Naive B cell (primary cell): ENCODE measurements at regions not wholly inside any gene's neighbourhood (a gene's known extent, or its start where the extent isn't known, plus 50 kb on each side); places are given as distances from the start of the nearest gene placed in this dataset.

Source experiments
- ATAC-seq, 2 donors: fragments of 150-1000 bp; cut with Tn5 transposase; 2 replicates each; pipeline ENCODE4 v1.10.0; 2021; ENCODE audit warnings: low read depth in 2 of 2, mild to moderate bottlenecking in 2 of 2, moderate library complexity in 2 of 2
- DNase-seq: peaks from one replicate; pipeline ENCODE4 v3.0.0; 2022
- H3K27ac Mint-ChIP-seq, 6 donors: one replicate each; pipeline ENCODE4 v1.8.0; 2020 to 2022; ENCODE audit warnings: mild to moderate bottlenecking in 6 of 6, mixed read lengths in 6 of 6, moderate library complexity in 5 of 6, inconsistent platforms in 2 of 6
- H3K27me3 Mint-ChIP-seq, 3 donors: one replicate each; pipeline ENCODE4 v1.8.0; 2021 to 2022; ENCODE audit warnings: mixed read lengths in 3 of 3, mild to moderate bottlenecking in 1 of 3
- H3K36me3 Mint-ChIP-seq, 2 donors: one replicate each; pipeline ENCODE4 v1.8.0; 2020 to 2022; ENCODE audit warnings: mixed read lengths in 2 of 2, inconsistent platforms in 1 of 2, mild to moderate bottlenecking in 1 of 2
- H3K4me1 Mint-ChIP-seq, 3 donors: one replicate each; pipeline ENCODE4 v1.8.0; 2020 to 2022; ENCODE audit warnings: mixed read lengths in 3 of 3, inconsistent platforms in 1 of 3, mild to moderate bottlenecking in 1 of 3, moderate library complexity in 1 of 3
- H3K4me3 Mint-ChIP-seq, 8 donors: one replicate each; pipeline ENCODE4 v1.8.0; 2020 to 2022; ENCODE audit warnings: mild to moderate bottlenecking in 8 of 8, mixed read lengths in 8 of 8, moderate library complexity in 8 of 8, inconsistent platforms in 2 of 8
- H3K9me3 Mint-ChIP-seq, 7 donors: one replicate each; pipeline ENCODE4 v1.8.0; 2020 to 2022; ENCODE audit warnings: mixed read lengths in 7 of 7, mild to moderate bottlenecking in 5 of 7, inconsistent platforms in 2 of 7, moderate library complexity in 1 of 7

GRCh38 chr6:62492192-62492822, 206.3 kb upstream of the KHDRBS2 start:
- peaks cover 5 to 9% (median 6%) of the 10 kb centered on the region in 3 donors for H3K27me3 Mint-ChIP-seq
- H3K27ac Mint-ChIP-seq = peak overlapping the region in 1 of 6 donors; percentile 8
- H3K9me3 Mint-ChIP-seq = peaks cover 7 to 25% (median 14%) of the 10 kb centered on the region in 7 donors
- peaks cover 0 to 27% of the 10 kb centered on the region in 2 donors for H3K36me3 Mint-ChIP-seq
- H3K4me1 Mint-ChIP-seq = no peaks in the 10 kb centered on the region
- H3K4me3 Mint-ChIP-seq = no peak overlapping the region
- no peak for ATAC-seq
- DNase-seq = no peak

- no peak overlapping the region for H3K27ac Mint-ChIP-seq
- H3K36me3 Mint-ChIP-seq = no peaks in the 10 kb centered on the region
- H3K4me3 Mint-ChIP-seq = no peak overlapping the region
- H3K27me3 Mint-ChIP-seq = no peaks in the 10 kb centered on the region
- H3K4me1 Mint-ChIP-seq = no peaks in the 10 kb centered on the region
- no peak for DNase-seq
- H3K9me3 Mint-ChIP-seq = no peaks in the 10 kb centered on the region
- no peak for ATAC-seq
Observed at GRCh38 chr6:62480544-62480943, 194.5 kb upstream of the KHDRBS2 start.

- Mint-ChIP-seq H3K27ac (no peak overlapping the region), H3K9me3 (peaks cover 0 to 5% (median 0%) of the 10 kb centered on the region in 7 donors), H3K4me1 (no peaks in the 10 kb centered on the region), H3K4me3 (no peak overlapping the region), H3K36me3 (no peaks in the 10 kb centered on the region), H3K27me3 (no peaks in the 10 kb centered on the region)
- DNase-seq (no peak), ATAC-seq (no peak)
Observed at GRCh38 chr6:62479697-62480220, 193.7 kb upstream of the KHDRBS2 start.

- Mint-ChIP-seq H3K4me3 (peak overlapping the region in 1 of 8 donors; percentile 66), H3K27ac (no peak overlapping the region), H3K27me3 (peaks cover 0 to 5% (median 0%) of the 10 kb centered on the region in 3 donors), H3K4me1 (no peaks in the 10 kb centered on the region), H3K36me3 (no peaks in the 10 kb centered on the region), H3K9me3 (peaks cover 0 to 6% (median 0%) of the 10 kb centered on the region in 7 donors)
- DNase-seq (no peak), ATAC-seq (no peak)
Observed at GRCh38 chr6:62474793-62475192, 188.8 kb upstream of the KHDRBS2 start.

DNA sequence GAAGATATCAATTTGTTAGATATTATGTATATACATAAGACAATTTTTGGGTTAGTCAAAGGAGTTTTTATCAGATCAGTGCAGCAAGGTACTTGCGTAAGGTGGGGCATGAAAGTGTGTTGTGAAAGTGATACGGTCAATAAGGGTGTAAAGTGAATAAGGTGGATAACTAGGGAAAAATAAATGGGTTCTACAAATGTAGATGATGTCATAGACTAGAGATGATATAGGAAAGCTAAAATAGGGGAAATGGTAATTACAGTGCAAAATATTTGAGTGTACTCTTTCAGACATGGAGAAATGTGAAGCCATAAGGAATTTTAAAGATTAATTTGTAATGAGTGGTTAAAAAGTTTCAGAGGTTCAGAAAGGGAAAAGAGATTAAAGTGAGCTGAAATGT, 180.6 kb upstream of the KHDRBS2 start:
- Mint-ChIP-seq H3K4me3 (no peak overlapping the region), H3K9me3 (peaks cover 0 to 3% (median 0%) of the 10 kb centered on the region in 7 donors), H3K27ac (peak overlapping the region in 1 of 6 donors; percentile 12), H3K27me3 (peaks cover 0 to 4% (median 0%) of the 10 kb centered on the region in 3 donors), H3K36me3 (no peaks in the 10 kb centered on the region), H3K4me1 (no peaks in the 10 kb centered on the region)
- ATAC-seq (no peak), DNase-seq (no peak)

DNA sequence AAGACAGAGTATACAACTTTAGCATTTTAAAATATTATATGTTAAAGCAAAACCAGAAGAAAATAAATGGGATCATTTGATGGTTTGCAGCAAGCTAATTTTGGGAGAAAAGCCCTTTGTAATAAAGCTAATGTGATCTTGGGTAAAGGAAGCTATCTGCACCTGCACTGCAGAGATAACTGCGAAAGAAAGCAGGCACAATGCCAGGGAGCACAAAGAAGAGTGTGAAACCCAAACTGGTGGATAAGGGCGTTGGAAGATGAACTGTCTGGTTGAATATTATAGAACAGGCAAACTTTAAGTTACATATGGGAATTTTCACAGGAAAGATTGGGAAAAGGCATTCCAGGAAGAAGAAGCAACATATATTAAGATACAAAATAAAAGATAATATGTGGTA, 179.2 kb upstream of the KHDRBS2 start:
- Mint-ChIP-seq H3K36me3 (no peaks in the 10 kb centered on the region), H3K4me3 (no peak overlapping the region), H3K4me1 (no peaks in the 10 kb centered on the region), H3K9me3 (peaks cover 0 to 3% (median 0%) of the 10 kb centered on the region in 7 donors), H3K27me3 (peaks cover 0 to 4% (median 0%) of the 10 kb centered on the region in 3 donors), H3K27ac (no peak overlapping the region)
- no peak for ATAC-seq
- DNase-seq = no peak

DNA sequence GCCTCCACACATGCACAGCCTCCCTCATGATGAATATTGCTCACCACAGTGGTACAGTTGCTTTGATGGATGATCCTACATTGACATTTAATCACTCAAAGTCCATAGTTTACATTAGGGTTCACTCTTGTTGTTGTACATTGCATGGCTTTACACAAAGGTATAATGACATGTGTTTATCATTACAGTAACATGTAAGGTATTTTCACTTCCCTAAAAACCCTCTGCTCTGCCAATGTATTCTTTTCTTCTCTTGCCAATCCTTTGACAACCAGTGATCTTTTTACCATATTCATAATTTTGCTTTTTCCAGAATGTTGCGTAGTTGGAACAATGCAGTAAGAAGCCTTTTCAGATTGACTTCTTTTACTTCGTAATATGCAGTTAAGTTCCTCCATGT, 166.6 kb upstream of the KHDRBS2 start:
- DNase-seq (no peak), ATAC-seq (peak; percentile 70 to 74)
- H3K27ac Mint-ChIP-seq = no peak overlapping the region
- H3K9me3 Mint-ChIP-seq = peaks cover 0 to 2% (median 0%) of the 10 kb centered on the region in 7 donors
- H3K4me3 Mint-ChIP-seq = no peak overlapping the region
- peaks cover 0 to 3% (median 0%) of the 10 kb centered on the region in 3 donors for H3K27me3 Mint-ChIP-seq
- no peaks in the 10 kb centered on the region for H3K36me3 Mint-ChIP-seq
- H3K4me1 Mint-ChIP-seq = peaks cover 0 to 12% (median 10%) of the 10 kb centered on the region in 3 donors

GRCh38 chr6:62446647-62447316, 160.8 kb upstream of the KHDRBS2 start:
- Mint-ChIP-seq H3K27me3 (no peaks in the 10 kb centered on the region), H3K4me3 (peak overlapping the region in 1 of 8 donors; percentile 34), H3K4me1 (peaks cover 5 to 22% (median 18%) of the 10 kb centered on the region in 3 donors), H3K36me3 (no peaks in the 10 kb centered on the region), H3K9me3 (peaks cover 0 to 3% (median 0%) of the 10 kb centered on the region in 7 donors), H3K27ac (peak overlapping the region in 3 of 6 donors; percentile 27 to 92 (median 79))
- ATAC-seq (peak; percentile 35 to 66), DNase-seq (no peak)

- H3K4me1 Mint-ChIP-seq = peaks cover 5 to 26% (median 18%) of the 10 kb centered on the region in 3 donors
- peaks cover 0 to 3% (median 0%) of the 10 kb centered on the region in 7 donors for H3K9me3 Mint-ChIP-seq
- H3K27ac Mint-ChIP-seq = no peak overlapping the region
- ATAC-seq (no peak), DNase-seq (no peak)
- peaks cover 0 to 6% (median 0%) of the 10 kb centered on the region in 3 donors for H3K27me3 Mint-ChIP-seq
- no peaks in the 10 kb centered on the region for H3K36me3 Mint-ChIP-seq
- no peak overlapping the region for H3K4me3 Mint-ChIP-seq
Observed at GRCh38 chr6:62445521-62445920, 159.5 kb upstream of the KHDRBS2 start.

DNA sequence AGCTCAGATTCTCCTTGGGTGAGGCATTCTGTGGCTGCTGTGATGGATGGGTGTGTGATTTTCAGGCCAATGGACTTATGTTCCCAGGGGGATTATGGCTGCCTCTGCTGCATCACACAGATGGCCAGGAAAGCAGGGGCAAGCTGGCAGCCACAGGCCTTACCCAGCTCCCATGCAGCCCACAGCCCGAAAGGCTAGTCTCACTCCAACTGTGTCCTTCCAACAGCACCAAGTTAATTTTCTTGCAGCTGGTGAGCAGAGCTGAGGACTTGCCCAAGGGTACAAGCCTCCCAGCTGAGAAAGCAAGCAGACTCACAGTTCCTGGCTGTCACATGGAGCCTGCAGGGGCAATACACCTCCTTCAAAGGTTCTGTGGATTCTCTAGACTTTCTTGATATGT, 155.2 kb upstream of the KHDRBS2 start:
- no peak for ATAC-seq
- H3K9me3 Mint-ChIP-seq = peaks cover 14 to 32% (median 23%) of the 10 kb centered on the region in 7 donors
- no peak overlapping the region for H3K27ac Mint-ChIP-seq
- peaks cover 0 to 8% (median 0%) of the 10 kb centered on the region in 3 donors for H3K4me1 Mint-ChIP-seq
- peaks cover 5 to 15% of the 10 kb centered on the region in 2 donors for H3K36me3 Mint-ChIP-seq
- no peak for DNase-seq
- no peak overlapping the region for H3K4me3 Mint-ChIP-seq
- peaks cover 0 to 6% (median 0%) of the 10 kb centered on the region in 3 donors for H3K27me3 Mint-ChIP-seq

DNA sequence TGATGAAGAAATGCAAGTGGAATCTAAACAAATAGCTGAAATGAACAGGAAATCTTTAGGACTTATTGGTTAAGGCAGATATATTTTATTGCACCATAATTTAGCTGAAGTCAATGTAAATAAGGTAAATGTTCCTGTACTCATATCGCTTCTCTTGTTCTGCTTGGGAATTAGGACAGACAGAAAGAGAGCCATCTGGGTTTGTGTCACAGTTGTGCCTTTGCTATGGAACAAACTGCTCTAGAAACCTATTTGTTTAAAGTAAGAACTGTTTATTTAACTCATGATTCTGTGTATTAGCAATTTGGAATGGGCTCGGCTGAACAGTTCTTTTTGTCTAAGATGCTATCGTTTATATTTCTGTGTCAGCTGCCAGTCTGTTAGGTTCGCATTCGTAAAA, 143.8 kb upstream of the KHDRBS2 start:
- DNase-seq (no peak), ATAC-seq (no peak)
- Mint-ChIP-seq H3K4me3 (no peak overlapping the region), H3K36me3 (no peaks in the 10 kb centered on the region), H3K4me1 (no peaks in the 10 kb centered on the region), H3K27me3 (no peaks in the 10 kb centered on the region), H3K9me3 (peaks cover 0 to 4% (median 0%) of the 10 kb centered on the region in 7 donors), H3K27ac (peak overlapping the region in 1 of 6 donors; percentile 16)

DNA sequence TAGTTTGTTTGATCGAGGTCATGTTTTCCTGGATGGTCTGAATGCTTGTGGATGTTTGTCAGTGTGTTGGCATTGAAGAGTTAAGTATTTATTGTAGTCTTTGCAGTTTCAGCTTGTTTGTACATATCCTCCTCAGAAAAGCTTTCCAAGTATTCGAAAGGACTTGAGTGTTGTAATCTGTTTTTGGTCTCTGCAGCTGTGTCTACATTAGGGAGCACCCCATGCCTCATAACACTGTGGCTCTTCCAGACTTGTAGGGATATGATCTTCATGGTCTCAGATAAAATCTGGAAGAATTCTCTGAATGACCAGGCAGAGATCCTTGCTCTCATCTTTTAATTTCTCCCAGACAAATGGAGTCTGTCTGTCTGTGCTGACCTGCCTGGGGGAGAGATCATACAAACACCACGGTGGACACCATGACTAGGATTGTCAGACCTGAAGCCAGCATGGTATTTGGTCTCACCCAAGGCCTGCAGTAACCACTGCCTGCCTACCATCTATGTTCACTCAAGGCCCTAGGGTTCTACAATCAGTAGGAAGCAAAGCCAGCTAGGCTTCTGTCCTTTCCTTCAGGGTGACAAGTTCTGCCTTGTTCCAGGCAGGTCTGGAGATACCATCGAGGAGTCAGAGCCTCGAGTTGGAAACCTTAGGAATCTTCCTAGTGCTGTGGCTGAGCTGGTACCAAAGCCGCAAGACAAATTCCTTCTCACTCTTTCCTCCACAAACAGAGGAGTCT, 114.7 kb upstream of the KHDRBS2 start:
- H3K27ac Mint-ChIP-seq = no peak overlapping the region
- ATAC-seq (no peak), DNase-seq (no peak)
- H3K27me3 Mint-ChIP-seq = no peaks in the 10 kb centered on the region
- H3K9me3 Mint-ChIP-seq = peaks cover 0 to 12% (median 3%) of the 10 kb centered on the region in 7 donors
- H3K4me3 Mint-ChIP-seq = no peak overlapping the region
- H3K36me3 Mint-ChIP-seq = no peaks in the 10 kb centered on the region
- H3K4me1 Mint-ChIP-seq = peaks cover 0 to 1% (median 0%) of the 10 kb centered on the region in 3 donors

- DNase-seq (no peak), ATAC-seq (peak in 1 of 2 donors; percentile 33)
- no peaks in the 10 kb centered on the region for H3K36me3 Mint-ChIP-seq
- H3K4me1 Mint-ChIP-seq = peaks cover 16 to 28% (median 21%) of the 10 kb centered on the region in 3 donors
- no peaks in the 10 kb centered on the region for H3K27me3 Mint-ChIP-seq
- no peak overlapping the region for H3K4me3 Mint-ChIP-seq
- peak overlapping the region in 1 of 6 donors; percentile 39 for H3K27ac Mint-ChIP-seq
- peaks cover 0 to 8% (median 7%) of the 10 kb centered on the region in 7 donors for H3K9me3 Mint-ChIP-seq
Observed at GRCh38 chr6:62393608-62394007, 107.6 kb upstream of the KHDRBS2 start.
